Sigmoid colon (tissue), 4 donors: ENCODE measurements at regions not wholly inside any gene's neighbourhood (a gene's known extent, or its start where the extent isn't known, plus 50 kb on each side); places are given as distances from the start of the nearest gene placed in this dataset.

Experiments
- EP300 ChIP-seq, 4 donors: sonication (generic); formaldehyde crosslinking; IDR thresholded peaks; one replicate each; pipeline ENCODE4 v1.6.1; 2017; ENCODE audit warnings: antibody characterized with exemption in 4 of 4
- POLR2A ChIP-seq, 2 donors: fragments of 450-650 bp; IDR thresholded peaks; one replicate each; pipeline ENCODE4 v1.6.1; 2016; ENCODE audit warnings: antibody characterized with exemption in 2 of 2, mild to moderate bottlenecking in 2 of 2, moderate library complexity in 2 of 2
- POLR2AphosphoS5 ChIP-seq, 4 donors: sonication (generic); formaldehyde crosslinking; IDR thresholded peaks; one replicate each; pipeline ENCODE4 v1.6.1; 2017; ENCODE audit warnings: antibody characterized with exemption in 4 of 4
- TF ChIP-seq, protein P1 (sequence below), 4 experiments: fragments of 450-650 bp in 3 of 4; fragments of 200-600 bp in 1 of 4; IDR thresholded peaks; one replicate each; pipeline ENCODE4 v1.5.1; 2016 to 2019; ENCODE audit warnings: antibody characterized with exemption in 4 of 4, mild to moderate bottlenecking in 3 of 4, moderate library complexity in 2 of 4

DNA sequence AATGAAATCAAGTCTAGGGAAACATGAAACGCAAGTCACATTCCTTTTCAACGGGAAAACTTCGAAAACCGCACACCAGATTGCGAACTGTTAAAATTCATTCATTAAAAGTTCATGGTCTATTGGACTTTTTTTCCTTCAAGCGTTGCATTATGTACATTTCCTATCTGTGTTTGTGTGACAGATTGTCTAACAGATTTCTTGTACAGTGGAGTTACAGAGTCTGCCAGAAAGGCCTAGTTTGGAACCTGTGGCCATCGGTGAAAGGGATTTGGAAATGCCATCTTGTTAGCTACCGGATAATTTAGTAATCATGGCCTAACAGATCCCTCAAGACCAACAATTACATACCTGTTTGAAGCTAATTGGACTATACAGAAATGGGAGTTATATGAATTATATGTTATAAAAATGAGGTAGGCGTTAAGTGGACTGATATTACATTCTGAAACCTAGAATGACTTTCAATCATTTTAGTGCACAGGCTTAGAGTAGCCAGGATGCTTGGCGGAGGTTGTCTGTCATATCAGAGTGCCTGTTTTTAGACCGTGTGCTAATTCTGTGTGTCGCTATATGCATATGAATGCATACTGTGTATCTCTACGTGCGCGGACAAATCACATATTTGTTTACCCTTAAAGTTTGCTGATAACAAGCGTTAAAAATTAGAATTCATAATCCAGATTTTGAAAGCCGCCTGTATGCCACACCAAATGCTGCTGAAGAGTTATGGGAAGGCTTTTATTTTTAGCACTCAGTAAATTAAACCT lies 885.4 kb upstream of the RBFOX1 start:
- TF ChIP-seq POLR2AphosphoS5 (IDR thresholded peaks at IDR 0.05) (no peak), POLR2A (IDR thresholded peaks at IDR 0.05) (no peak), EP300 (IDR thresholded peaks at IDR 0.05) (no peak)
- TF ChIP-seq, protein P1, sequence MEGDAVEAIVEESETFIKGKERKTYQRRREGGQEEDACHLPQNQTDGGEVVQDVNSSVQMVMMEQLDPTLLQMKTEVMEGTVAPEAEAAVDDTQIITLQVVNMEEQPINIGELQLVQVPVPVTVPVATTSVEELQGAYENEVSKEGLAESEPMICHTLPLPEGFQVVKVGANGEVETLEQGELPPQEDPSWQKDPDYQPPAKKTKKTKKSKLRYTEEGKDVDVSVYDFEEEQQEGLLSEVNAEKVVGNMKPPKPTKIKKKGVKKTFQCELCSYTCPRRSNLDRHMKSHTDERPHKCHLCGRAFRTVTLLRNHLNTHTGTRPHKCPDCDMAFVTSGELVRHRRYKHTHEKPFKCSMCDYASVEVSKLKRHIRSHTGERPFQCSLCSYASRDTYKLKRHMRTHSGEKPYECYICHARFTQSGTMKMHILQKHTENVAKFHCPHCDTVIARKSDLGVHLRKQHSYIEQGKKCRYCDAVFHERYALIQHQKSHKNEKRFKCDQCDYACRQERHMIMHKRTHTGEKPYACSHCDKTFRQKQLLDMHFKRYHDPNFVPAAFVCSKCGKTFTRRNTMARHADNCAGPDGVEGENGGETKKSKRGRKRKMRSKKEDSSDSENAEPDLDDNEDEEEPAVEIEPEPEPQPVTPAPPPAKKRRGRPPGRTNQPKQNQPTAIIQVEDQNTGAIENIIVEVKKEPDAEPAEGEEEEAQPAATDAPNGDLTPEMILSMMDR (IDR thresholded peaks at IDR 0.05), result no peak
